Stimulated activated CD8-positive, alpha-beta memory T cell treated with anti-CD3 and anti-CD28 coated beads, Interleukin-12 subunit alpha, Interleukin-12 subunit beta, amount 100 ng/mL, for 24 hours (primary cell): ENCODE measurements at regions not wholly inside any gene's neighbourhood (a gene's known extent, or its start where the extent isn't known, plus 50 kb on each side); places are given as distances from the start of the nearest gene placed in this dataset.
A peak's percentile ranks its signal among the peaks of the same experiment; 100 is the strongest.

Experiments used
- DNase-seq: peaks from one replicate; pipeline ENCODE4 v3.0.0-alpha.2; 2020; ENCODE audit errors: extremely low read depth

DNA sequence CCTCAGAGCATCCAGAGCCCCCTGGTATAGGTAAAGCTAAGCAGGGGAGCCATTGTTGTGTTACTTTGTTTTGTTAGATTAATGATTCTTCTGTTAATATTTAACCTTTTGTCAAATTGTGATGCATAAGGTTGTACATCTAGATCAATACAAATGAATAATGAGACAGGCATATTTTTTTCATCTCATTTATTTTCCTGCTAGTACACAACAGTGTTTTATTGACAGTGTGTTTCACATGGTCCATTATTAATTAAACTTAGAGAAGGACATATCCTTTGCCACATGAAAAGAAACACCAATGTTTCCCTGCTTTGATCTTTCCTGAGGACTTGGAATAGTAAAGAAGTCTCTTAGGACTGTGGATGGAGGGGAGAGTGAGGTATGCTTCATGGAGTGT is 543.6 kb upstream of the CFAP20DC start:
- no peak for DNase-seq

DNA sequence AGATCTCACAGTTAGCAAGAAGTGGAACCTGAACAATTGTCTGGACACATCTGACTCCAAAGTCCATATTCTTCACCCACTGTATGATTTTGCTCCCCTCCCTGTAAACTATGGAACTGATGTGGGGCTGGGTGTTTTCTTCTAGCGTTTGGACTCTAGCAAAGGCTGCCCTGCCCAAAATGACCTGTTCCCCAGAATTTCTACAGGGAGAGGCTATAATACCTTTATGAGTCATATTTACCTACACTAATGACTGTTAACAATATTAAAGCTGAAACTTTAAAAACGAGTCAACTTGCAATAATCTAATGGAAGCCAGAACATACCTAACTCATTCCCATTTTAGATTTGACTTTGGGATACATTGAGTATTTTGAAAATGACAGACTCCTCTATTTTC is 531.2 kb upstream of the CFAP20DC start:
- DNase-seq: no peak

DNA sequence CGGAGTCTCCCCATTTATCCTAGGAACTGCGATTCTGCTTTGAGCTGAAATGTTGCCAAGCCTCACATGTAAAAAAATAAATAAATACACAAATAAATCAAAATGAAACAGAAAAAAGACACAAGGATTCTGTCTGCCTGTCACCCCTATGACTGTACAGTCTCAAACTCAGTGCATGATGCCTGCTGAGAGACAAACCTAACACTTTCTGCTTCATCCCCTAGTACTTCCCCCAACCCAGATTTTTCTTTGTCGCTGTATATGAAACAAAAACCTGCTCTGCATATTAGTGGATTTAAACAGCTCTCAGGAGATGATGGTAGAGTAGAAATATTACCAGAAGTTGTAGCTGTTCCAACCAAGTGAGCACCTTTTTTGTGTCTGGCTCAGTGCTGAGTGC is 530.7 kb upstream of the CFAP20DC start:
- DNase-seq: no peak

DNA sequence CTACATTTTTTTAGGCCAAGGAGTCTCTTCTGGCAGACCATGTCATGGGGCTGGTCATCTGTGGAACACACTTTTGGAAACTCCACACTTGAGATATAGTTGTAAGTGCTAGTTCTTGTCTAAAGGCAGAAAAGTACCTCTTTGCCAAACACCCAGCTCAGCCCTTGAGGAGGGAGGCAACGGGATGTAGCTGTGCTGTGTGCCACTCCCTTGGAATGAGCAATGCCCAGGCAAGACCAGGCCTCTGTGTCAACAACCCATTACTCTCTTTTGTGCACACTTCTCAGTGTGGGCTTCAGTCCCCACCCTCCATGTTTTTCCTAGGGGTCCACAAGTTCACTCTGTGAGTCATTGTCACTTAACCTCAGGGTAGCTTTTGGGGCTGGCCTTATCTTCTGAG is 528.3 kb upstream of the CFAP20DC start:
- no peak for DNase-seq

DNA sequence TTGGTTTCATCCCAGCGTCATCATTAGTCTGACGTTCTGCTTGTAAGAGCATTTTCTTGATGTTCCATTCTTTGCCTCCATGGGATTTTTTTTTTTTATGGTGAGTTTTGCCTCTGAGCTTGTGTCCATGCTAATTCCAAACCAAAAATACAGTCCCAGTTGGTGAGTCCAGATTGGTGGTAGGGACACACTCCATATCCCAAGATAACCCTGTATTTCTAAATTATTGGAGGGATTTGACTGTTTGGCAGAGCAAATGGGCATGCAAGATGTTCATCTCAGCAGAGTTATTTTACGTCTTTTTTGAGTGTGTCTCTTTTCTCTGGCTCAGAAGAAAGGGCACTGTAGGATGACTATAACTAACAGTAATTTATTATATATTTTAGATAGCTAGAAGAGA is 526.8 kb upstream of the CFAP20DC start:
- no peak for DNase-seq

DNA sequence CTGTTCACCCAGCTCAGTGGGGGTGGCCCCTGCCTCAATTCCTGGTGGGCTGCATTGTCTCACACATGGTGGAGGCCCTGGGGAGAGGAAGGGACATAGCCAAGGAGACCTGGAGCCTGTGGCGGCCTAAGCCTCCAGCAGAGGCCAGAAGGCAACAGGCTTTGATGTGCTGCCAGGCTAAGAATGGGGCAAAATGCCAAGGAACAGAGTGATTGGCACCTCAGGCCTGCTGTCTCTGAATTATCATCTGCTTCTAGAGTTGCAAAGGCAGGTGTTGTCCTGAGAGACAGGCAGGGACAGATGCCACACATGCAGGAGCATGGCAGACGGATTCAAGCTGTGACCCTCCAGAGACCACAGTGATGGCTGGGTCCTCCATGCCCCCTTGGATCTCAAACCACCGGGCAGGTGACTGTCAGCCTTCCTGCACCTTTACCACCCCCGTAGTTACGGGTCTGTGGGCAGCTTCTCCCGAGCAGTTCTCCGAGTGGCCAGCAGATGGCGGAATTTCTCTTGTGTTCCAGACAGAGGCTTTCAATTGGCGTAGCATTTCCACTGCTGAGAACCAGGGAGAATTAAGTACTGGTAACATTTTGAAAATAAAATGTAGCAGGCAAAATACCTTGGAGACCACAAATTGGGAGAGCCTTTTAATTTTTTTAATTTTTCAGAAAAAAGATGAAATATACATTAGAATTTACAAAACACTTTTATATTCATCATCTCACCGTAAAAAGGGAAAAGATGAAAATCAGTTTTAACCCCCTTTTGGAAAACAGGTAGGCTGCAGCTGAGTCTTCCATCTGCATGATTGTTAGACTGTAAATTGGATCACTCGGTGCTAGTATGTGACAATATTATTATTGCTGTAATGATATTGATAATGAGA is 525.5 kb upstream of the CFAP20DC start:
- peak; percentile 51 for DNase-seq

DNA sequence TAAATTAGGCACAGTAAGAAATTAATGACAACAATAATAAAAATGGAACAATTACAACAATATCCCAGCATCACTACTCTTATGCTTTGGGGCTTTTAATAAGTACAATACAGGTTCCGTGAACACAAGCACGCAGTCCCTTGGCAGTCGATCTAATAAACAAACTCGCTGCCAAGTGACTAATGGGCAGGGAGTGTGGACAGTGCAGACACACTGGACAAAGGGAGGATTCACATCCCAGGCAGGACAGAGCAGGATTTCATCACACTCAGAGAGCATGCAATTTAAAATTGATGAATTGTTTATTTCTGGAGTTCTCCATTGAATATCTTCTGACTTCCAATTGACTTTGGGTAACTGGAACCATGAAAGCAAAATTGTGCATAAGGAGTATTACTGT is 524.1 kb upstream of the CFAP20DC start:
- no peak for DNase-seq

DNA sequence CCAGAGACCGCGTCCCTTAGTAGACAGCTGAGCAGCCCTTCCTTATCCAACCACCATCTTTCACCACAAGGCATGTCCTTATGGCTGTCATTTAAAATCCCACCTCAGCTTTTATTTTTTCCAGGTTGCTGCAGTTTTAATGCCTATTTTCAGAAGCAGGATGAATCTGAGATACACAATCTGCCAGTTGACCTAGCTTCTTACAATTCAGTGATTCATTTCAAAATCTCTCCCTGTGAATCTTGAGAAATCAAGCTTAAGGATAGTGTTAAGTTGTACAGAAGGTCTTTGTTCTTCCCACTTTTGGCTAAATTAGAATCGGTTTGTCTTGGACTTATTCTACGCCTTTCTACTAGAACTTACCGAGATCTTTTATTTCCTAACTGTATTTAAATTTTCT is 522.3 kb upstream of the CFAP20DC start:
- DNase-seq: no peak

DNA sequence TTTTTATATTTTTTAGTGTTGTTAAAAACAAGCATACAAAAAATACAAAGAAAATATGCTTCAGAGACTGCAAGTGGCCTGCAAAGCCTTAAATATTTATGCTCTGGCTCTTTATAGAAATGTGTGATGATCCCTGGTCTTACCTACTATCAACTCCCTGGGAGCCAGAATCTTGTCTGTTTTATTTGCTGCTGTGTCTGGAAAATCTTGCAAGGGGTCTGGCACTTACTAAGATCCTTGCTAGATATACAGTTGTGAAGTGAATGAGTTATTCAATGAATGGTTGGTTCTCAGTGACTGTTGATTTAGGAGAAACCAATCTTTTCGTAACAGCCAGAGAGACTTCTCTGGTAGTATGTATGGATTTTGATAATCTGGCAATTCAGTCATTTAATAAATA is 521.0 kb upstream of the CFAP20DC start:
- DNase-seq: no peak

DNA sequence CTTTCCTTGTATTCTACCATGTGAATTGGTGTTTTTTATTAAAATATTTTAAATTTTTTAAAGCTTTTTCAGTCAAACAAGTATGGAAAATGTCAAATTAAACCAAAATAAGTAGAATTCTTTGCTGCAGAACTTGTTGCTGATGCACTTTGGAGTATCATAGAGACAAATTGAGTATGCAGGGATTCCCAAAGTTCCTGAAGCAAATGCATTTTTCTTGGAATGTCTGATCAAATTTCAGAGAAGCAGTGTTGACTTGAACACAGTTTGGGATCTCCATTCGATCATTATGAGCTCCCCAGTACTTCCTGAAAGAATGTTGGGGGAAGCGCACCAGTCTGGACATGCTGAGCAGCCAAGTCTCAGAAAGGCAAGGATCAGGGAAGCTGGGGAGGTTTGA is 517.8 kb upstream of the CFAP20DC start:
- no peak for DNase-seq

DNA sequence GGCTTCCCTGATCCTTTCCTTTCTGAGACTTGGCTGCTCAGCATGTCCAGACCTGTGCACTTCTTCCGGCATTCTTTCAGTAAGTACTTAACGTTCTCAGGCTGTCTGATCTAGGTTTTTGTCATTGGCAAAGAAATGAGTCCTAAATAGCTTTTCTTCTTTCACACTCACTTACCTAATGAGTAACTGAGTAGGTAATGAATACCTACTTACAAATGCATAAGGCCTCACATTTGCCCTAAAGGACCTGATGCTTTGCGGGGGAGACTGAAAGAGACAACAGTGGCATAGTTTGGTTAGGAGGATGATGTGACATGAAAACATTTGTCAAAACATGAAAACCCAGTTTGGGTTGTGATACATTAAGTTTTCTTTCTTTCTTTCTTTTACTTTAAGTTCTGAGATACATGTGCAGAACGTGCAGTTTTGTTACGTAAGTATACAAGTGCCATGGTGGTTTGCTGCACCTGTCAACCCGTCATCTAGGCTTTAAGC is 516.7 kb upstream of the CFAP20DC start:
- DNase-seq: no peak

DNA sequence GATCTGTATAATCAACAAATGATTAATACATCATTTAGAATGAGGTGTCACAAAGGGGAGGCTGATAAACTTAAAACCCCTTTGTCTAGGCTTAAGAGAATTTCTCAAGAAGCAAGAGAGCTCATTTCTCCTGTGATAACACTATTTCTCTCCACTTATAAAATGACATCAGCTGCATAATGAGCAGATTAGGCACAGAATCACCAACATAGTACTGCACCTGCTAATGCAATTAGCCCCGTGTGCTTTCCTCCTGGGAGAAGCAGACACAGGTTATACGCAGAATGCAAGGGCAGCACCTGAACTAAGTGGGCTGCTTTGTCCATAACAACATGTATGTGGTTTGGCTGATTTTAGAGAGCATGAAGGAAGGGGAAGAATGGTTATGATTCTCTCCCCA is 515.3 kb upstream of the CFAP20DC start:
- no peak for DNase-seq

DNA sequence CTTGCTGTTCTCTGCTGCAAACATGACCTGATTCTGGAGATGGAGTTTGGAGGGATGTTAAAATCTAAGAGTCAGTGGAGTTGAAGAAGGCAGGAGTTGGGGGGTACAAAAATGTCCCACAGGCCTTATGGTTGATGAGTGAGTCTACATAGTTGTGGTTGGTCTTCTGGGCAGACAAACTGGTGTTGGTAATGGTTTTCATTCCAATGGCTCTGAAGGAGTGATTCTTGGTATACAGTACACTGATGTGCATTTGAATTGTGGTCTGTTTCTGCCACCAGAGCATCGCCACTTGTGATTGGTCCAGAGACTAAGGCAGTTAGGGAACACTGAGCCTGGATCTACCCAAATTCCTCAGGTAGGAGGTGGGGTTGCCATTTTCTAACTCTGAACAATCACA is 514.1 kb upstream of the CFAP20DC start:
- no peak for DNase-seq

DNA sequence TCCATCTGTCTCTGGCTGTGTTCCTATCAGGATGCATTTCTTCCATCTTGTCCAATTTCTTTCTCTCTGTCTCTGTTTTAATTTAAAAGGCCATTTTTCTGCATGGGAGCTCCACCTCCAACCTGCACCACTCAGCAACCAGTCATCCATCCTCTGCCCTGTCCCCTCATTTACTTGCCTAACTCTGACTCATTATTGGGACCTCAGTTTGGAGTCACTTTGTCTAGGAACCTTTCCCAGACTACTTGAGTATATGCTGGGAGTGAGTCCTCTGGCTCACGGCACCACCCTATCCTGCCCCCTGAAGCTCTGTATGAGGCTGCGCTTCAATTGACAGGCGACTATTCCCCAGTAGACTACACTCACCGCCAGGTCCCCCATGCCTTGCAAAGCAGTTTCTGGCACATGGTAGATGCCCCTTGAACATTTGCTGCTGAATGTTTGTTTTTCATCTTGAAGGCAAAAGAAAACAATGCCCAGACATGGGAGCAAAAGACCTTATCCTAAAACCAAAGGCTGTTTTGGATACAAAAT is 513.3 kb upstream of the CFAP20DC start:
- no peak for DNase-seq

DNA sequence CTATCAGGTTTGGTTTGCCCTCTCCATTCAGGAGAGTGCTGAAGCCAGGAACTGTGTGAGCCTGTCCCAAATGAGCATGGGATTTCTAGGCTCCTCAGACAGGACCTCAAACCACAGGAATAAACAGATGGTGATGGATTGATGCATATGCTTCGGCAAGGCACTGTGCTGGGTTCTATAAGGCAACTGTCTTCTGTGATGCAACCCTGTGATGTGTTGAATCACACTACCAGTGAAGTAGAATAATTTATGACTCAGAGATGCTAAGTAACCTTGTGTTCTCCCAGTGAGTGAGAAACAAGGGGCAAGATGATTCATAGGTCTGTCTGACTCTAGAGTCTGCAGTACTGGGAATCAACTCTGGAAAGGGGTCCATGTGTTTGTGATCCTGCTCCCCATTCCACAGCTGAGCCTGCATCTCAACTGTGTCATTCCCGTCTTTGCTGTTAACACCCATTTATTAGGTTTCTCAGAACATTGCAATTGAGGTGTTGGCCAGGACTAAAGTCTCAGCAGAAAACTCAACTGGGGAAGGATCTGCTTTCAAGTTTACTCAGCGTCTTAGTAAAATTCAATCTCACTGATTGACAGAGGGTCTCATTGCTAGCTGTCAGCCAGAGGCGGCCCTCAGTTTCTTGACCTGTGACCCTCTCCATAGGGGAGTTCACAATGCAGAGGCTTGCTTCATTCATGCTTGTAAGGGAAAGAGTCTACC is 510.1 kb upstream of the CFAP20DC start:
- DNase-seq: no peak

DNA sequence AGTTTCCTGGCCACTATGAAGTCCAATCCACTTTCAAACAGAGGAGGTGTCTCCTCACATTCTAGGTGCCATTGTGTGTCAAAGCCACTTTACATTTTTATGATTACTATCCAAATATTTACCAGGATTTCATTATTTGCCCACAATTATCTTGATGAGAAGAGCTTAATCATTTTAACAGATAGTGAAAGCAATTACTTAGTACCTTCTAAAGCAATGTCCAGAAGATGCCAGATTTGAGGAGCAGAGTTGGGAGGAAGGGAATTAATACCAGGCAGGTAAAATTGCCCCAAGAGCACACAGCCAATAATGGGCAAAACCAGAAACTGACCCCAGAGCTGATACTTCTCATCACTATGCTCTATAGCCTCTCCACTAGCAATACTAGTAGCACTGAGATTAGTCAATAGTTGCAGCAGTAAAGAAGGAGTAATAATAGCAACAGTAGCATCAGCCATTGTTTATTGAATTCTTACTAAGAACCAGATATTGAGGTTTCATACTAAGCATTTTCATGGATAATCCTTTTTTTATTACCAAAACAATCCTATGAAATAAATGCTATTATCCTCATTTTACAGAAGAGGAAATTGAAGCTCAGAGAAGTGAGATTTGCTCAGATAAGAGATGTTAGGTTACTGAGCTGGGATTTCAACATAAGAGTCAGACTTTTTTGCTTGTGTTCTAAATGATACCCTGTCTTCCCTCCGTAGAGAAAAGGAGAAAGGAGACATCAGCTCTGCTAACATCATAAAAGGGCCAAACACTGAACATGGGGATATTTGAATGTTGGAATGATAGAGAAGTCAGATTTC is 509.3 kb upstream of the CFAP20DC start:
- DNase-seq: no peak

DNA sequence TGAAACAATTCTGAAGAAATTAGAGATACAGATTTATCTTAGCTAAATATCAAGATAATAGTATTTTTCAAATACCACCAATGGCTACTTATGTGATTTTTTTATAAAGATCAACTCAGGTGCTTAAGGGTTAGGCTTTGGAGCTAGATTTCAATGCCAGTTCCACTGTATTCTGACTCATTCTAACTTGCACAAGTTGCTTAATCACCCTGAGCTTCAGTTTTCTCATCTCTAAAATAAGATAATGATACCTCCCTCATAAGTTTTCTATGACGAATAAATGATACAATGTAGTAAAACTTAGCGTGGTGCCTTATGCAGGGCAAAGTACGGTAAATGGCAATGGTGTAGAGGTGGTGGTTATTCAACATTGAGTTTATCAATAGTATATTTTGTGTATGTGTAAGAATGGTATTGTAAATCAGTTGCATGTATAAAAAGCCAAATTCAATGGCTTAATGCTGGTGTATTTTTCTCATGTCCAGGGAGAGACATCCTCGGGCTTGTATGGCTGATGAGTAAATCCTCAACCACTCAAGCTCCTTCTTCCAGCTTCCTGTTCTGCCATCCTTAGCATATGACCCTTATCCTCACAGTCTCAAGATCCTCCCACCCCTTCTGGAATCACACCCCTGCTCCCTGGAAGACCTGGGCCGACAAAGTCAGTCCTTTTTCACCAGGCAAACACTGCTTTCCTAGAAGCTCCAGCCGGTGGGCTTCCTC is 505.9 kb upstream of the CFAP20DC start:
- DNase-seq: no peak

DNA sequence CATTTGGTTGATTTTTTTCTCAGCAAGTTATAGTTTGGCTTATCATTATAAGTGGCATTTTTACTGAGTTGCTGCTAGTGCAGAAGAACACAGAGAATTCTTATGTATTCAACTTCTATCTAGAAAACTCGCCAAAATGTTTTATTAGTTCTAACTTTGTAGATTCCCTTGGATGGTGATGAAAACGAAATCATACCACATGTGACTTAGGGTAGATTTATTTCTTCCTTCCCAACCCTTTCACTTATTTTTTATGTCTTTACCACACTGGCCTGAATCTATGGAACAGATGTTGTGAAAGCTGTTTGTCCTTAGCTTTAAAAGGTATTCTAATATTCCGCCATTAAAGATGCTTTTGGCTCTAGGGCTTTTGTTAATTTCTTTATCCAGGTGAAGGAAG is 503.3 kb upstream of the CFAP20DC start:
- no peak for DNase-seq

DNA sequence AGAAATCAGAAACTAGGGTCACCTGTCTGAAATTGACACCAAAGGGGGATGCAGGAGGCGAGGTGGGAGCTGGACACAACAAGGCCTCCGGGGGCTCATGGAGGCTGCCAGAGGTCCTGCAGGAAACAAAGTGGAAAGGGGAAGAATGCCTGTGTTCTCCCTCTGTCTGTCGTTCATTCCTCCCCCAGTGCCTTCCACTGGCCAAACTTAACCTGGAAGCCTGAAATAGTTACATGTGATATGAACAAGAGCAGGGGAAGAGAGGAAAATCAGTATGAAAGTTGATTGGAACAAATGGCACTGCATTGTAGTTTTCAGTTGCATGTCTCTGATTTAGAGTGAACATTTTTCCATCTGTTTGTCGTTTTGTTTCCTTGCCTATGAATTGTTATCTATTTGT is 502.0 kb upstream of the CFAP20DC start:
- no peak for DNase-seq

DNA sequence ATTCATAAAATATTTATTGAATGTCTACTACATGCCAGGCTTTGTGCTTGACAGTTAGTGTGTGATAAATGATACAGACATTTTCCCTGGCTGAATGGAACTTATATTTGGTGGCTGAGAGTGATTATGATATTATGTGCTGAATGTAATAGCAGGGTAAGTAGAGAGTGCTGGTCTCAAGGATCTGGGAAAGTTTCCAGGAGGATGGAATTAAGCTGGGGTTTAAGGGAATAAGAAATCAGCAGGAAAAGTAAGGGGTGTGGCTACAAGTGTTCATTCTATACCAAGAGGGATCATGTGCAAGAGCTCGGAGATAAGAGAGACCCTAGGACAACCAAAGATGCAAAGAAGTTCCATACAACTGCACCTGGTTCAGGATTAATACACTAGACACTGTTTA is 500.1 kb upstream of the CFAP20DC start:
- DNase-seq: no peak

DNA sequence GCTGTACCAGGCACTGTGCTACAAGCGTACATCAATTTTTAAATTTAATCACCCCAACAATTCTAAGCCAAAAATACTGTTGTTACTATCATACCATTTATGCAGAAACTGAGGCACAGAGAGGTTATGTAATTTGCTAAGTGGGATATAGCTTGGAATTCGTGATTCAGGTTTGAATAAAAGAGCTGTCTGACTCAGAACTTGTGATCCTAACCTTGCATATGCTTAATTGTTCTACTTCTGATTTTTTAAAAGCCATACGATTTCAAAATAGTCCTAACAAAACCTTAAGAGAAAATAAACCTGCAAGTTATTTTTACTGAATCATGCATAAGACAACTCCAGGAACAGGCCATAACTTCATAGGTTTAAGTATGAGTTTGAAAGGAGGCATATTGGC is 498.0 kb upstream of the CFAP20DC start:
- DNase-seq: no peak
